Karpas-422 (cell line): ENCODE measurements at regions not wholly inside any gene's neighbourhood (a gene's known extent, or its start where the extent isn't known, plus 50 kb on each side); places are given as distances from the start of the nearest gene placed in this dataset.

Experiments used
- DNase-seq: peaks from one replicate; pipeline ENCODE4 v3.0.0-alpha.2; 2015
- H2AFZ ChIP-seq: fragments of 200-600 bp; sonication (generic); 2 replicates; pipeline ENCODE4 v1.6.1; 2014; ENCODE audit warnings: antibody characterized with exemption, low read length, mixed read lengths
- H3K27ac ChIP-seq: fragments of 200-600 bp; sonication (generic); 2 replicates; pipeline ENCODE4 v1.5.1; 2014; ENCODE audit warnings: mild to moderate bottlenecking, low read length, moderate library complexity
- H3K27me3 ChIP-seq: fragments of 200-600 bp; sonication (generic); 2 replicates; pipeline ENCODE4 v1.6.1; 2014; ENCODE audit warnings: low read length, mixed read lengths
- H3K36me3 ChIP-seq: fragments of 200-600 bp; sonication (generic); 2 replicates; pipeline ENCODE4 v1.6.1; 2014; ENCODE audit warnings: low read length, mixed read lengths; ENCODE audit not compliant: insufficient read depth
- H3K4me1 ChIP-seq: fragments of 200-600 bp; sonication (generic); 2 replicates; pipeline ENCODE4 v1.6.1; 2014; ENCODE audit warnings: mild to moderate bottlenecking, low read length, mixed read lengths
- H3K4me2 ChIP-seq: fragments of 200-600 bp; sonication (generic); 2 replicates; pipeline ENCODE4 v1.6.1; 2014; ENCODE audit warnings: low read length, low read depth, mild to moderate bottlenecking; ENCODE audit not compliant: poor library complexity, severe bottlenecking
- H3K4me3 ChIP-seq: fragments of 200-600 bp; sonication (generic); 2 replicates; pipeline ENCODE4 v1.5.1; 2014; ENCODE audit warnings: mild to moderate bottlenecking, antibody characterized with exemption, low read length, mixed read lengths
- H3K79me2 ChIP-seq: fragments of 200-600 bp; sonication (generic); 2 replicates; pipeline ENCODE4 v1.6.1; 2014; ENCODE audit warnings: mild to moderate bottlenecking, low read length, mixed read lengths
- H3K9ac ChIP-seq: fragments of 200-600 bp; sonication (generic); 2 replicates; pipeline ENCODE4 v1.6.0; 2014; ENCODE audit warnings: low read length
- H3K9me2 ChIP-seq: fragments of 200-600 bp; sonication (generic), shearing (Covaris generic); replicated peaks from 2 replicates; pipeline ENCODE4 v1.6.0; 2014; ENCODE audit warnings: mild to moderate bottlenecking, low read length, moderate library complexity; ENCODE audit not compliant: insufficient read depth
- H3K9me3 ChIP-seq: fragments of 300-700, 200-600 bp; sonication (generic); 2 replicates; pipeline ENCODE4 v1.6.1; 2014; ENCODE audit warnings: low read length, mixed read lengths
- H4K20me1 ChIP-seq: fragments of 200-600 bp; sonication (generic); 2 replicates; pipeline ENCODE4 v1.6.1; 2014; ENCODE audit warnings: mild to moderate bottlenecking, antibody characterized with exemption, low read length, low read depth; ENCODE audit not compliant: insufficient read depth

- Histone ChIP-seq H3K27me3 (no peaks in the 10 kb centered on the region), H3K9me3 (no peaks in the 10 kb centered on the region), H3K4me1 (peaks cover 13% of the 10 kb centered on the region), H3K4me2 (no peak overlapping the region), H3K9me2 (no peaks in the 10 kb centered on the region), H3K27ac (no peak overlapping the region), H3K36me3 (no peaks in the 10 kb centered on the region), H3K79me2 (no peaks in the 10 kb centered on the region), H3K4me3 (no peak overlapping the region), H2AFZ (no peak overlapping the region), H4K20me1 (no peaks in the 10 kb centered on the region), H3K9ac (no peak overlapping the region)
- DNase-seq: no peak
Measured at GRCh38 chr13:36766295-36766694, 52.7 kb upstream of the RFXAP start.

GRCh38 chr13:36767276-36767675 is 51.7 kb upstream of the RFXAP start:
- Histone ChIP-seq H3K36me3 (no peaks in the 10 kb centered on the region), H3K4me1 (peaks cover 13% of the 10 kb centered on the region), H4K20me1 (no peaks in the 10 kb centered on the region), H3K27me3 (no peaks in the 10 kb centered on the region), H3K79me2 (no peaks in the 10 kb centered on the region), H2AFZ (no peak overlapping the region), H3K4me2 (no peak overlapping the region), H3K9ac (no peak overlapping the region), H3K4me3 (no peak overlapping the region), H3K27ac (no peak overlapping the region), H3K9me2 (no peaks in the 10 kb centered on the region), H3K9me3 (no peaks in the 10 kb centered on the region)
- no peak for DNase-seq

GRCh38 chr13:36769126-36769525 is 49.9 kb upstream of the RFXAP start:
- Histone ChIP-seq H4K20me1 (no peaks in the 10 kb centered on the region), H3K9me2 (no peaks in the 10 kb centered on the region), H3K9me3 (no peaks in the 10 kb centered on the region), H3K27ac (no peak overlapping the region), H3K79me2 (no peaks in the 10 kb centered on the region), H3K4me2 (no peak overlapping the region), H3K27me3 (no peaks in the 10 kb centered on the region), H3K4me3 (no peak overlapping the region), H3K36me3 (no peaks in the 10 kb centered on the region), H2AFZ (no peak overlapping the region), H3K9ac (no peak overlapping the region), H3K4me1 (peaks cover 10% of the 10 kb centered on the region)
- DNase-seq: peak; percentile 45
